ENCODE measurements at regions not wholly inside any gene's neighbourhood (a gene's known extent, or its start where the extent isn't known, plus 50 kb on each side); places are given as distances from the start of the nearest gene placed in this dataset.

GRCh38 chr3:157647820-157648219 lies 144.6 kb upstream of the VEPH1 start (continued):
- TF ChIP-seq CHD7 (IDR thresholded peaks at IDR 0.05; ENCODE audit: insufficient replicate concordance, low read length) (no peak), SP2 (IDR thresholded peaks at IDR 0.05; ENCODE audit: low read length) (no peak)
